ENCODE measurements at regions not wholly inside any gene's neighbourhood (a gene's known extent, or its start where the extent isn't known, plus 50 kb on each side); places are given as distances from the start of the nearest gene placed in this dataset.

- TF ChIP-seq POLR2A (IDR thresholded peaks at IDR 0.05; ENCODE audit: low read length) (no peak), GATA1 (IDR thresholded peaks at IDR 0.05; ENCODE audit: low read depth, low read length) (no peak)
These were observed 673.6 kb upstream of the PITX2 start for GRCh38 chr4:111296466-111296865.
